GM12873 (cell line): ENCODE measurements at regions not wholly inside any gene's neighbourhood (a gene's known extent, or its start where the extent isn't known, plus 50 kb on each side); places are given as distances from the start of the nearest gene placed in this dataset.

Source experiments
- TF ChIP-seq, protein P1 (sequence below): IDR thresholded peaks from 2 replicates; pipeline ENCODE4 v1.5.1; 2012; ENCODE audit warnings: low read depth, mild to moderate bottlenecking, moderate library complexity, low read length, control low read depth; ENCODE audit not compliant: insufficient read depth; ENCODE audit errors: missing control alignments

DNA sequence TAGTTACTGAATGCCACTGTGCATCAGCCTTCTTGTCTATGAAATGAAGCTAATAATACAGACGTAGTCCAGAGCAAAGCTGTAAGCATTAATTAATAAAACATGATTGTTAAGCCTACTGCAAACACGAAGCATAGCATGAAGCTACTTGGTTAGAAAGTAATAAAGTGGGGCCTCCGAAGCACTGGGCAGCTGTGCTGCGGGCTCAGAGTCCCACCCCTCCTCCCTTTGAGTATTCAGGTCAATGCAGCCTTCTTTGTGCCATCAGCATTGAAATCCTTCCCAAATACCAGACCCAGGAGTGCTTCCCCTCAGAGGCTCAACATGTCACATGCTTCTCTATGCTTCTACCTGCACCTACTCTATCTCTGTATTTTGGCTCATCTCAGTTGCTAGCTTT, 1112.6 kb downstream of the IGSF11 start:
- TF ChIP-seq, protein P1, sequence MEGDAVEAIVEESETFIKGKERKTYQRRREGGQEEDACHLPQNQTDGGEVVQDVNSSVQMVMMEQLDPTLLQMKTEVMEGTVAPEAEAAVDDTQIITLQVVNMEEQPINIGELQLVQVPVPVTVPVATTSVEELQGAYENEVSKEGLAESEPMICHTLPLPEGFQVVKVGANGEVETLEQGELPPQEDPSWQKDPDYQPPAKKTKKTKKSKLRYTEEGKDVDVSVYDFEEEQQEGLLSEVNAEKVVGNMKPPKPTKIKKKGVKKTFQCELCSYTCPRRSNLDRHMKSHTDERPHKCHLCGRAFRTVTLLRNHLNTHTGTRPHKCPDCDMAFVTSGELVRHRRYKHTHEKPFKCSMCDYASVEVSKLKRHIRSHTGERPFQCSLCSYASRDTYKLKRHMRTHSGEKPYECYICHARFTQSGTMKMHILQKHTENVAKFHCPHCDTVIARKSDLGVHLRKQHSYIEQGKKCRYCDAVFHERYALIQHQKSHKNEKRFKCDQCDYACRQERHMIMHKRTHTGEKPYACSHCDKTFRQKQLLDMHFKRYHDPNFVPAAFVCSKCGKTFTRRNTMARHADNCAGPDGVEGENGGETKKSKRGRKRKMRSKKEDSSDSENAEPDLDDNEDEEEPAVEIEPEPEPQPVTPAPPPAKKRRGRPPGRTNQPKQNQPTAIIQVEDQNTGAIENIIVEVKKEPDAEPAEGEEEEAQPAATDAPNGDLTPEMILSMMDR = no peak

DNA sequence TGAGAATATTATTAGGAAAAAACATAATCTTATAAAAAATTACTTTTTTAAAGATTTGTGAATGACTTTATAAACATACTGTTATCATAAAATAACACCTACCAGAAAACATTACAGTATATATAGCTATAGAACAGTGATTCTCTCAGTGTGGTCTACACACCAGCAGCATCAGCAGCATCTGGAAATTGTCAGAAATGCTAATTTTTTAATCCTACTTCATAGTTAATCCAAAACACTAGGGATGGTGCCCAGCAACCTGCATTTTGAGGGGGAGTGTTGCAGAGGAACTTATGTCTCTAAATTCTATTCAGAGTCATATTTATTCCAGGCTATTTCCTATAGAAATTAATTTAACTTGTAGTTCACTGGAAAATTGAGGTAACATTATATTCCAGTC, 1107.8 kb downstream of the IGSF11 start:
- TF ChIP-seq, protein P1 = no peak

DNA sequence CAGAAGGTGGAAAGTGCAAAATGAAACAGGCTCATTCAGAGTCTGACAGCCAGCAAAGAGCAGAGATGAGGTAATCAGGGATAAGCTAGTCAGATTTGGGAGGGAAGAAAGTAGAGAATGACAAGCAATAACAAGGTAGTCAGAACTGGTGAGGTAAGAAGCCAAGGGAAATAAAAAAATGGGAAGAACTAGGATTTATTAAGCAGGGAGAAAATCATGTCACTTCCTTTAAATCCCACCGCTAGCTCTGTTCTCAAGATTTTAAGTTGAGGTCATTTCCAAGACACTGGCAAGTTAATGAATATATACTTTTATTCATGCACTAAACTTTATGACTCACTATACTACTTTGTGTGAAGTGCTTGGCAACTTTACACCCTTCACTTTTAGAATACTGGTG, 1106.8 kb downstream of the IGSF11 start:
- TF ChIP-seq, protein P1 = no peak

DNA sequence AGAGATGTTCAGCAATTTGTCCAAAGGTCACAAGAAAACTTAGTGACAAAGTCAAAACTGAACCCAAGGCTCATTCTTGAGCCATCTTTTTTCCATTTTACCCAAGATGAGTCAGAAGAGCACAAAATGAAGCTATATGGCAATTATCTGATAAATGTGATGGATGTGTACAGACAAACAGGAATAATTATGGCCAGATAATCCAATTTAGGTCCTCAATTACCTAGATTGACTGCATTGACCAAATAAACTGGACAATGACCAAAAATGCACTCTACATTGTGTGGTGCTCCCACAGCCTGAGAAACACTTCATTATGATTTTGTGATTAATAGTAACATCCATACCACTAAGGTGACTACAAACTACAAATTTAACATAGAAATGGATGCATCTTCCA, 1105.8 kb downstream of the IGSF11 start:
- TF ChIP-seq, protein P1 = no peak

DNA sequence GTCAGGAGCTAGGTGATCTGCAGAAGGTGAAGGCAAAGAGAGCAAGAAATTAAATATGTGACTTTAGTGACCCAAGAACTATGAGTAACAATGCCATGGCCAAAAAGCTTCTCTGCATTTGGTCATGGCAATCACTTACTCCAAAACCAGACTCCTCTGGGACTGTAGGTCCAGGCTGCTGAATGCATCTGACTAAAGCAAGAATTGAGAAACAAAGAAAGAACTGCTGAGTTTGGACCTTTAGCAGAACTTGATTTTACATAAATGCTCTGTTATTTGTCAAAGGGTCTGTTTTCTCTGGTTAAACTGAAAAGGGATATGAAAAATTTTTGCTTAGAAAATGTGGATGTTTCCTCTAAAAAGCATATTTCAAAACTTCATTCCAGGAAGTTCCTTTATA, 1102.2 kb downstream of the IGSF11 start:
- TF ChIP-seq, protein P1 = no peak

DNA sequence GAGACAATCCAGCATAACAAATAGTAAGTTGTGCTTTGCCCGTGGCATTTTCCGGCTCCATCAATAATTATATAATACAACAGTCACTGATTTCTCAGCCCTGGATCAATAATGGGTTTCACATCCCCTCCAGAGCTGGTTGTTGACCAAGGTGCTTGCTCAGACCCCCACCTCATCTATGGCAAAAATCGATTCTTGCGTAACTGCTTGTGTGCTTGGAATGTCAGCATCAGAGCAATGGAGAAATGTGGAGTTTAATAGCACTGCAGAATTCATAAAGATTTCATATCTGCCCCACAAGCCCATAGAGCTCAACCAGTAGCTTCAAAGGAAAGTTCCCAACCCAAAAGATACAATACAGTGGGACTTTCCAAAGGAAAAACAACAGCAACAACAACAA, 1098.5 kb downstream of the IGSF11 start:
- TF ChIP-seq, protein P1 = no peak

DNA sequence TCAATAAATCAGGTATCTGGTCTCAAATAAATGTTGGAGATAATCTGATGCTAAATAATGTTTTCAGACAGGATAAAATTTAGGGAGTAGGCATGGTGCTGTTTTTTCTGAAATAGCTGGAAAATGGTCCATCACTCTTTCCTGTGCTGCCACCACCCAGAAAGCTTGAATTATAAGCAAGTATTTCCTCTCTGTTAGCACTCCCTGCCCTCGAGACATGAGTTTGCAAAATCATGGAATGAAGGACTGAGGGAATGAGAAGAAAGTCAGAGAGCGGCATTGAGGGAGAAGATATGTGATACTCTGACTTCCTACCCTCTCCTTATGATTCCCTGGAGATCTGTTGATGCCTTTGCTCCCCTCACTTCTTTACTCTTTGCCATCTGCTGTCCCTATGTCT, 1095.7 kb downstream of the IGSF11 start:
- TF ChIP-seq, protein P1 = no peak
